ENCODE measurements at regions not wholly inside any gene's neighbourhood (a gene's known extent, or its start where the extent isn't known, plus 50 kb on each side); places are given as distances from the start of the nearest gene placed in this dataset.
"Not testable (repeated sequence)": the region's sequence is repeated elsewhere in the genome, so short reads cannot be mapped to it uniquely, and the experiment has no call there.

DNA sequence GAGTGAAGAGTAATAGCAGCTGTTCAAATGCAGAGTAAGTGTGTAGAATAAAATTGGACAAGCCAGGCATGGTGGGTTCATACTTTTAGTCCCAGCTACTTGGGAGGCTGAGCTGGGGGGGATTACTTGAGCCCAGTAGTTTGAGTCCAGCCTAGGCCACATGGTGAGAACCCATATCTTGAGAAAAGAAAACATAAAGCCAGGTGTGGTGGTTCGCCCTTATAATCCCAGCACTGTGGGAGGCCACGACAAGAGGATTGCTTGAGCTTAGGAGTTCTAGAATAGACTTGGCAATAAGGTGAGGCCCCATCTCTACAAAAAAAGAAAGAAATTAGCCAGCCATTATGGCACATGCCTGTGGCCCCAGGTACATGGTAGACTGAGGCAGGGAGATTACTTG, 1241.1 kb downstream of the UQCRFS1 start:
- DNase-seq: no peak

DNA sequence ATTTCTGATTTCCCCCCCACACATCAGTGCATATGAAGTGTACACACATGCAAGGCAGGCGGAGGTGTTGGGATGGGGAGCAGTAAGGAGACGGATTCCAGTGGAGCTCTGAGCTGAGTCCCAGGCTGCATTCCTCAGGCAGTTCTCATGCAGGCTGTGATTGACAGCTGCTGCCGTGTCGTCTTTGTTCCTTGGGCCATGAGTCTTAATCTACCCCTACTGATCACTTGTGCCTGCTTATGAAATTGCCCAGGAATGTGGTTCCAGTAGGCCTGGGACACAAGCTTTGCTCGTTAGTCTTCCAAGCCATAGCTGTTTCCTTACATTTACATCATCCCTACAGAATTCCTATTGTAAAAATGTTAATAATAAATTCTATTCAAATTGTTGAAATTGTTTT, 1241.9 kb downstream of the UQCRFS1 start:
- DNase-seq: no peak

DNA sequence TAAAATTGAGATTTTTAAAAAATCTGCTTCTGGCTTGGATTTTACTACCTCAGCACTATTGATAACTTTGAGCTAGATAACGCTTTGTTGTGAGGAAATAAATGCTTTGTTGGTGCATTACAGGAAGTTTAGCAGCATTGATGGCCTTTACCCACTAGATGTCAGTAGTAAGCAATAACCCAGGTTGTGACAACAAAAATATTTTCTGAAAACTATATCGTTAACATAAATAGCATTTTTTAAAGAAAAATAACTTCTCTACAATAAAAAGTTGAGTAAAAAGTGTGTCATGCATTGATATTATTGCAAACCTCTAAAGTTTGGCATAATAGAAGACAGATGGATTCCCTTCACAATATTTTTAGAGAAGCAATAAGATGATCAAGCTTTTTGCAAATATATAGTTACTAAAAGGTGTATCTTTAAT, 1246.5 kb downstream of the UQCRFS1 start:
- DNase-seq: no peak

DNA sequence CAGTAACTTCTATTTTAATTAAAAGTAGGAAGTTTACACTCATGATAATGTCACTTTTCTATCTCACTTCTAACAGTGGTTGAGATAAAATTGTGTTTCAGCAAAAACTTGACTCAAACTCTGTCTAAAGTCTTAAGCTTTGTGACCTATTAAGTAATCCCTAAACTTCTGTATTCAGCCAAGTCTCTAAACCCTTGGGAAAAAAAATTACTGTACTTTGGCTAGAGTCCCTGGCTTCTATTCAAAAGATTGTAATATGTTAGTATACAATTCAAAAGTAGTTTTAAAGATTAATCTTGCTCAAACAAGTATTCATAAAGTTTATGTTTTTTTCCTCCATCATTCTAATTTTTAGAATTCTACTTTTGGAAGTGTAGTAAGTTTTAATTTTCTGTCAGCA, 1248.8 kb downstream of the UQCRFS1 start:
- no peak for DNase-seq

DNA sequence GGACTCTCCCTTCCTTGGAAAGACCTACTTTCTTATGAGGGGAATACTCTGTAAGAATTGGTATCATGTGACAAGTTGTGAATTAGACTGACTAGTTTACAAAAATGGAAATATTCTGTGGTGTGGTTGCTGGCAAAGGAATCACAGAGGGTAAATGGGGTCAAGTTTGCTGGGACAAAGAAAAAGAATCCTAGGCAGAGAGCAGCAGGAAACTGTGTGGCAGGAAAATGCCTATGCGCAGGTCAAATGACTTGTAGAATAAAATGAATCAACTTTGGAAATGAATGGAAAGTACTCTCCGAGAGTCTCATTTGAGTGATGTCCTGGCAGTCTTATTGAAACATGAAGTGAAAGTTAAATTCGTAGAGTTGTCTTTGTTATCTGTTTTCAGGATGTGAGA, 1250.7 kb downstream of the UQCRFS1 start:
- no peak for DNase-seq

DNA sequence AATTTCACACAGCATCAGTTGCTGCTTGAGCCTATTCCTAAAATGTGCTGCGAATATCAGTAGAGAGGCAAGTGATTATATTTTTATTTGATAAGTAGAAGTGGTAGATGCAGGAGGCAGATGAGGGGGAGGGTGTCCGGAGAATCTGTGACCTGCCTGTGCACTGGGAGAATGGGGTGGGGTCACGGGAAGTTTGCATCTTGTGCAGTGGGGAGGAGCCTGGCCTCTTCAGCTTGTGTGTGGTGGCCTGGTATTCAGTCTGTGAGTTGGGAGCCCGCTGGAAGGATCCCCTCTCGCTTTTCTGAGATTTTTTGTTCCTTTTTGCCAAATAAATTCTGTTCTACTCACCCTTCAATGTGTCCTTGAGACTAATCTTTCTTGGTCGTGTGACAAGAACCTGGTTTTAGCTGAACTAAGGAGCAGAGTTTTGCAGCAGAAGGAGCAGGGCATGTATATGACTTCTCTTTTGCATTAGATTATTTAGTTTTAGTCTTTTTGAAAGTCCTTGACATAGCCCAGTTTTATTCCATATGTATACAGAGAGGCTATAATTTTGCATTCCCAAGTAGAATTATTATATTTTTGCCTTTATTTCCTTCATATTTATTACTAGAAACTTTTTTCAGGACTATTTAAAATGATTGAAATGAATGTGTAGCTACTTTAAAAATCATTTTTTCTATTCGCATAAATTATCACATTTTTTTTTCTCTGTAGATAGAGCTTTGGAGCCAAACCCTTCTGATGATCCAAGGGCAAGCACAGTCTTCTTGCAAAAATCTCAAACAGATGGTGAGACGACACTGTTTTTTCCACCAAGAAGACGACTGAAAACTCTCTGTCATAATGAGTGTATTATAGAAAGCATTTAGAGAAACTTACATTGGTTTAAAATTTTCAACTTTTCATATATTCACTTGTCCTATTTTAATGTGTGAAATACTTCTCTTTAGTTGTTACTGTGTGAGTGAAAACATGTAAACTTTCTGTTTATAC, 1257.2 kb downstream of the UQCRFS1 start:
- DNase-seq: no peak

DNA sequence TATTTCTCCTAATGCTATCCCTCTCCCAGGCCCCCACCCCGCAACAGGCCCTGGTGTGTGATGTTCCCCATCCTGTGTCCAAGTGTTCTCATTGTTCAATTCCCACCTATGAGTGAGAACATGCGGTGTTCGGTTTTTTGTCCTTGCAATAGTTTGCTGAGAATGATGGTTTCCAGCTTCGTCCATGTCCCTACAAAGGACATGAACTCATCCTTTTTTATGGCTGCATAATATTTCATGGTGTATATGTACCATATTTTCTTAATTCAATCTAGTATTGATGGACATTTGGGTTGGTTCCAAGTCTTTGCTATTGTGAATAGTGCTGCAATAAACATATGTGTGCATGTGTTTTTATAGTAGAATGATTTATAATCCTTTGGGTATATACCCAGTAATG, 1270.3 kb downstream of the UQCRFS1 start:
- not testable (repeated sequence) for DNase-seq

DNA sequence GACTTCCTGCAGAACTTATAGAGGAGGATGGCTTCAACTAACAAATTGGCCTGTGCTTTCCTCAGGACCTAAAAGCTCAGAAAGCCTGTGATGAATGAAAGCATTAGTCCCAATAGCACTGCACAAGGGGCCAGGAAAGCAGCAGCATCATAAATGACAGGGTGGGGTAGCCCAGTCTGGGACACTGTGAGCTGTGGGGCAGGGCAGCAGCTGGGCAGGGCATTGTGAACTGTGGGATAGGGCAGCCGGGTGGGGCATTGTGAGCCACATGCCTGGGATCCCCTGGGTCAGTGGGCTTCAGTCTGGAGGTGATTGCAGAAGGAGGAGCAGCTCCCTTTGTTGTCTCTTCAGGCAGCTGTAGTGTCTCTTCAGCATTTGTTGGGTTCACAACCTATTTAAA, 1276.8 kb downstream of the UQCRFS1 start:
- DNase-seq: no peak

DNA sequence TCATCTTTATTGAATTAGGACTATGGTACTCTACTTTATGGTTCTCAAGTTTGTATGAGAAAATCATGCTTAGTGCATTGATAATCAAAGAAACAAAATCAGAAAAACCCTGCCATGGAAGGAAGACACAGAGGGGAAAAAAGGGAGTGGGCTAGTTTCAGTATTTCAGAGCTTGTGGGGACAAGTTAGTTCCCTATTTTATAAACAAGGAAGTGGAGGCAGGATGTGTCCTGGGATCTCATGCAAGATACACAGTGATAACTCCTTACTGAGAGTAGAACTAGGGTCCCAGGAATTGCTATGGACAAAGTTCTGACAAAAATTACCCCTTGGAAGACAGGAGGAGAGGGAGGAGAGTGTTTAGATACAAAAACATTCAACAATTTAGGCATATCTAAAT, 1277.3 kb downstream of the UQCRFS1 start:
- DNase-seq: no peak

DNA sequence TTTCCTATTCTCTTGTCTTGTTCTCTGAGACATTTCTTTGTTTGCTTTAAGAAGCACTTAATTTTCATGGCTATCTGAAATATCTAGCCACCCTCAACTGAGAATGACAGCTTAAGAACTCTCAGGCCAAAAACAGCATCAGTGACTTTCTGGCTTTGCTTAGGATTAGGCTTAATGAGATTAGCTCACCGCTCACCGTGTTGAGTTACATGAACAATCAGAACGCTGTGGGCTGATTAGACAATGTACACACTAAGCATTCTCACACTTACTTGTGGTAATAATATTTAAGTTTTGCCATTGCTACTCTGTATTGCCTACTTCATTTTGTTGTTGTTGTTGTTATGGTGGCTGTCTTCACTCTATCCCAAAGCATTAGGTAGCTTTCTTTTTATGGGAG, 1283.6 kb downstream of the UQCRFS1 start:
- DNase-seq: no peak

DNA sequence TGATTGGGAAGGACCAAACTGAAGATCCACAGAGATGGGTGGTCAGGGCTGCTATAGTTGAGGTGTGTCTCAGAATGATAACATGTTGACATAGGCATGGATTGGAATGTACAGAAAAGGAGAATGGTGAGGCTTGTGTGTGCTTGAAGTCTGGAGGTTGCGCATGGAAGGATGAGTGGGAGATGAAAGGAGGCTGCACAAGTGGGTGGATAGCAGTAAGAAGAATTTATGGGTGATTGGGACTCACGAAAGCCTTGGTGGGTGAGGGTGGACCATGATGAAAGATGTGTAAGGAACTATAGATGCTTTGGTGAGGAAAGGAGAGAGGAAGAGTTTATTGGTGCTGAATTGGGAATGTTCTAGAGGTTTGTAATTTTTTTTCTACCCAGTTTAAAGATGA, 1287.7 kb downstream of the UQCRFS1 start:
- DNase-seq: no peak

DNA sequence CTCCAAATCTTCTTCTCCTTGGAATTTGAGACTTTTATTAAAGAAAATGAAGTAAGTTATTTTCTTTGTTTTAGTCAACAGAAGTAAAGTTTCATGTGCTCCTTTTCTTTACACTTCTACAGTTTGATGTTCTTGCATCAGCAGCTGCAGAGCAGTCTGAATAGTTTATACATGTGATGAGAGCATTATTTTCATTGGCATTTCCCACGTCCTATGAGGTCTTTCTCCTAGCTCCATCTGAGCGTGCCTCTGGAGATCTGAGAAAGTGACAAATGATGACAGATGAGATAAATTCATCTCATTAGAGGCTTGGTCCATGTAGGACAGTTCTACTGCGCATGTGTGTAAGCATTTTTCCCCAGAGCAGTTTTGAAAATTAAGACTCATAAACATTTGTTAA, 1290.0 kb downstream of the UQCRFS1 start:
- no peak for DNase-seq

DNA sequence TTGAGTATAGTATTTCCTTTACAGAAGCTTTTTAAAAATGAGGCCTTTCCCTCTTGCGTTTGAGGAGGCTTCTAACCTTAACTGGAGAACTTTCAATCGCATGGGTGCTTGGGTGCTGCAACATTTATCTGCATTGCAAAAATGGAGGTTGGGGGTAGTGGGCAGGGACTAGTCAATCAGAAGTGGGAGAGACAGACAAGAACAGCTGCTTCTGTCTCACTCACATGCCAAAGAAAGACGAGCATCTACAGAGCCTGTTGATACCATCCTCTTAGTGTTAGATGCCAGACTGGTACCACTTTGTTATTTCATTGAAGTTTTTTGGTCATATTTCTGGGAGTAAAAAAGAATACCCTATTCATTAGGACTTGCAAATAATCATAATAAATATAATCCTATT, 1292.2 kb downstream of the UQCRFS1 start:
- DNase-seq: no peak

DNA sequence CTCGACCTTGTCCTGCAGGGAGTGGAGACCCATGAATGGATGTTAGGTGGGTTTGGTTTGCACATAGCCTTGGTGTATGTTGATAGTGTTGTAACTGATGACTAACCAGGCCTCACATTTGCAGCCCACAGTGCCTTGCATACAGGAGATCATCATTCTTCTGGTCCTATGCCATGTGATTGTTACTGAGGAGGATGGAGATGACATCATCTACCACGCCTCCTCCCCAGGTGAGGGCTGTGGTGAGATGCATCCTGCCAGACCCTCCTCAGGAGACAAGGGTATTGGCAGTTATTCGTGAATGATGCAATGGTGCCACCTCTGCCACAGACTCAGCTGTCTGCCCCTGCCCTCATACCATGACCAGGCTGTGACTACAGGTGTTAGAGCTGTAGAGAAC, 1294.1 kb downstream of the UQCRFS1 start:
- DNase-seq: no peak

DNA sequence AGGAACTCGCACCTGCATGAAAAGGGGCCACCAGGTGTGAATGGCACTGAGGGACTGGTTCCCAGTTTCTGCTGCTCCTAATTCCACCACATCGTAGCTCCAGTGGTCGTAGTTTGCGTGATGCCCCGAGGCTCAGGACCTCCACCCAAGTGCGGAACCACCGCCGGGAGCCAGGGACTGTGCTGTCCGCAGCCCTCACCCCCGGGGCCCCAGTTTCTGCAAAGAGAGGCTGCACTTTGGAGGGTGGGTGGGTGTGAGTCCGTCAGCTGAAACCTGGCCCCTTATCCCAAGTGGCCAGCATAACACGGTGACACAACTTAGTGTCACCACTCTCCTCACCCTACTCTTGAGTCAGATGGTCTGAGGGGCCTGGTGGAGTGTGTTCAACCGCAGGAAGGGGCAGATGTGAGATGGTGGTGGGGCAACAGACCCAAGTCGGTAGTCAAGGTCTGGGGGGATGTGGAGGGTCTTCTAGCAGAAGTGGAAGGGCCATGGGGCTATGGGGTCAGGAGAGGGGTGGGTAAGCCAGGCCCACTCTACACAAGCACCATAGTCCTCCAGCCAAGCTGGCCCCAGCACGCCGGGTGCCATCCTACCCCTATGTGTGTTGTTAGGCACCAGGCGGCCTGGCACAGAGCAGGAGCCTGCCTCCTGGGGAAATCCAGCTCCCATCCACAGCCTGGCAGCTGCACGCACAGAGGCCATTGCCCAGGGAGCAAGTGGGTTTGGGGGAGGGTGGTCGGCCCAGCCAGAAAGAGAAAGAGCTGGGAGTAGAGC, 1301.6 kb downstream of the UQCRFS1 start:
- no peak for DNase-seq

DNA sequence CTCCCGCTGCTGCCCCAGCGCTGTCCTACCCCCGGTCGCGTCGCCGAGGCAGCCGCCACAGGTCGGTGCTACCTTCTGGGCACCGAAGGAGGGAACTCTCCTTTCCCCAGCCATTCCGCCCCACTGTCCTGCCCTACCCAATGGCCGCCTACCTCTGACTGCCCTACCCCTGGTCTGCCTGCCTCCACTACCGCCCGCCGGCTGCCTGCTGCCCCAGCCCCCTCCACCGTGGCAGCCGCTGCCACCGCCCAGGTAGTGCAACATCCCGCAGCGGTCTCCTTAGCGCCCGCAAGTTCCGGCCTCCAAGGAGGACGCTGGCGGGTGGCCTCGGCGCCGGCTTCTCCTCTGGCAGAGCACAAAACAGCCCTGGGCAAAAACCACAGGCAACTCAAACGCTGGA, 1303.1 kb downstream of the UQCRFS1 start:
- no peak for DNase-seq

DNA sequence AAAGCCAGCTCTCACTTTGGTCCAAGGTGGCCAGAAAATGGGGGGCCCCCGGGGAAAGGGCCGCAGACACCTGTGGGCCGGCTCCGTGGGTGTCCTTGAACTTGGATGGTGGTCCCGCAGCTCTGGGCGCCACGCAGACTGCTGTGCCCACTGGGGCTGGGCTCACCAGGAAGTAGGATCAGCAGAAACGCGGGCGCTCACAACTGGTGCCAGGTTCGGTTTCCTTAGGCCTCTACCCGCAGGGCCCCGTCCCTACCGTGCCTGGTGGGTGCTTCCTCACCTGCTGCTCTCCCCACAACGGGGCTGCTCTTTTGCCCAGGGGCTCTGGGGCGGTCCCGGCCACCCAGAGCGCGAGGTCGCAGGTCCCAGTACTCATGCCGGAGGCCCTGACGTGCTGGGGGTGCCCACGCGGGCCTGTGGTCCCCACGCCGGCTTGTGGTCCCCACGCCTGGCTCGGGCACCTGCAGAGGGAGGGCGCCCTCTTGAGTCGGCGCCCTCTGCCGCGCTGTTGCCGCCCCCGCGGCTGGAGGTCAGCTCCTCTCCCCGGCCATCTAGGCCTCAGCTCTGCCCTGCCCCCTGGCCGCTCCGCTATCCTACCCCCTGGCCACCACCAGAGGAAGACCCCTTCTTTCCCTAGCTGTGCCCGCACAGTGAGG, 1303.6 kb downstream of the UQCRFS1 start:
- DNase-seq: no peak

DNA sequence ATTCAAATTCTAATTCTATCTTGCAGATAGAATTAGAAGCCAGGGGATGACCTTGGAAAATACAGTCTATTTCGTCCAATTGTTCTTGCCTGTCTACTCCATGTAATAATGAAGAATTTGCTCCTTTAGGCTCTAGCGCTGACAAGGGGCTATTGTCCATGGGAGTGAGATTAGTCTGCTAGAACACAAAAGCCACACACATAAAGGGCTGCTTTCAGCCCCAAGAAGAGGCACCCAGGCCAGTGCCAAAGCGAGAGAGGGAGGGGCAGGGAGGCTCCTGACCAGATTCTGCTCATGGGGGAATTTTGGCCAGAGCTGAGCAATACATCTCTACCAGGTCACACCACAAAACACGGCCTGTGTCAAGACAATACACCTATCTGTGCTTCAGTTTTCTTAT, 1306.9 kb downstream of the UQCRFS1 start:
- DNase-seq: no peak

DNA sequence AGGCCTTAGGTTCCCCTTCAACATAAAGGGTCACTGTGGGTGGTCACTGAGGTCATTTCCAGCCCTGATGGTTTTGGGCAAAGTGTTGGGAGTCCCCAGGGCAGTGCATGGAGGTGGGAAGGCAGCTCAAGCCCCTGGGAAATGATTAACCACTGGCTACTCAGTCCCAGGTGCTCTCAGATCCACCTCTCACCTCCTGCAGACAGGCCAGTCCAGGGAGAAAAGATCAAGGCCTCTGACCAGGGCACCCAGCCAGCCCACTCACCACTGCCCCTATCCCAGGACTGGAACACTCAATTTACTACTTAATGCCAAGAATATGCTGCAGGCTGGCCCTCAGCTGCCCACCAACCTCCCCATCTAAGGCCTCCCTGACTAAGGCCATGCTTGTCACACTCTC, 1307.9 kb downstream of the UQCRFS1 start:
- DNase-seq: no peak

DNA sequence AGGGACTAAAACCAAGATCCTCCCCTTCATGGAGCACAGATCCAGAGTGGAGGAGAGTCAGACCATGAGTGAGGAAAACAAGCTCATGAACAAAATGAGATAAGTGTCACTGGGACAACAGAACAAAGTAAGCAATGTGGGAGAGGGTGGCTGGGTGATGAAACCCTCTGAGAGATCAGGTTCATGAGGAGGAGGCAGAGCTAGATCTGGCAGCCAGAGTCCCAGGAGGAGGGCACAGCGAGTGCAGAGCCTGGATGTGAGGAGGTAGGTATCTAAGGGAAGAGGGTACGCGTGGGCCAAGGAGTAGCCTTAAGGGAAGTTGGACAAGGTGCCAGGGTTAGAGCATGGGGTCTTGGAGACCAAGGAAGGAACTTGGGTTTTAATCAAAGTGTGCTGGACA, 1311.9 kb downstream of the UQCRFS1 start:
- DNase-seq: no peak

DNA sequence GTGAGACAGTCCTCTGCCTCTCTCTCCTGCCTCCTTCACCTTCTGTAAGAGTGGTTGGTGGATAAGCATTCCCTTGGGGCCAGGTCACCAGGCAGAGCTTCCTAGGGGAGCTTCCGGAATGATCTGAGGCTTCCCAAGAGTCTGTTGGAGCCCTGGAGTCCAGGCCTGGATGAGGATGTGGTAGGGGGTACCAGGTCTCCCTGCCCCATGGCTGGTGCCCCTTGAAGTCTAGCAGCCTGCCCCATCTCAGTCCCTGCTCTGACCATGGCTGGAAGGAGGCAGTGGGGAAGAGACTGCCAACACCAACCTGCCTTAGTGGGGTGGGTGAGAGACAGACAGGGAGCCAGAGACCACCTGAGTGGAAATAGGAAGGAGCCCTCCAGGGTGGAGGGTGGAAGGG, 1316.9 kb downstream of the UQCRFS1 start:
- DNase-seq: no peak

DNA sequence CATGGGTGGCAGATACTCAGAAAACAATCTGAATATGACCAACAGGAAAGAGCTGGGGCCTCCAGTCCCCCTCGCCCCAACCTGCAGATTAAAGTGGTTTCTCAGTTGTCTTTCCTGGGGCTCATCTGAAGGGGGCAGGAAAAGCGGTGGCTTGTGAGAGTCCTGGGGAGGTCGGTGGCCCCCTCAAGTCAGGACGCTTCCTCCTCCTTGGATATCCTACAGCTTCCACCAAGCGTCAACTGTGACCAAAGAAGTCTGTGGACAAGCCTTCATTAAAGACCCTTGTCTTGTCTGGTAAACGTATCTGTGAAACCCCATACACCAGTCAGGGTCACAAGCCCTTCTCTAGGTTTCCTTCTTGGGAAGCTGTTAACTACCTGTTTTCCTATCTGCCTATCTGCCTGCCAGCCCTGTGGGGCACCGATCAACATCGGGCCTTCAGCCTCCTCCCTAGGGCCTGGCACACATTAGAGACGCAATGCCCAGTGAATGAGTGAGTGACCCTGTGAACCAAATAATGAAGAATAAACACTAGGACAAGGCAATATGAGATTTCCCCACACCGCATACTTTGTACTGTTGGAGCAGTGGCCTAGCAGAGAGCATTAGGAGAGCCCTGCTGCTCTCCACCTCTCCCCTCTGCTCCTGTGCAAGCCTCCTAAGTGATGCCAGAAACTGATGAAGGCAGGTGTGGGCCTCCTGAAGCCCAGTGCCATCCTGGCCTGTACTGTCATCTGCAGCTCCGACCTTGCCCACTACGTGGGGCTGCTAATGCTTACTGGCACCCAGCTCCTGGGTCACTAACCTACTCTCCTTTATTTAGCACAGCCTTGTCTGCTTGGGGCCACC, 1317.8 kb downstream of the UQCRFS1 start:
- DNase-seq: no peak

DNA sequence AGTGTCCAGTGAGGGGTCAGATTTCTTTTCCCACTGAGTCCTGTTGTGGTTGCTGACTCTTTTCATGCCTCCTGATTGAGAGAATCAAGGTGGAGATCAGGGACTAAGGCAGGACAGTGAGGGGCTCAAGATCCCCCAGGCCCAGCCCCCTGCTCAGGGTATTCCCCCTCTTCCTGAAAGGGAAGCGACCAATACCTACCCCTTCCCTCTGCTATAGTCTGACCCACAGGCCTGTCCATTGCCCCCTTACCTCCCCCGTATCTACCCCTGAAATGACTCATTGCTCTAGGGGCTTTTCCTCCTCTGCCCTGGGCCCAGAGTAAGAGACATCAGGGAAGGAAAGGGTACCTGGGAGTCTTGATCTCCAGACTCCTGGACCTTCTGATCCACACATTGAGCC, 1320.5 kb downstream of the UQCRFS1 start:
- DNase-seq: no peak

Data from DMS79 treated with DMSO at 0.1 percent for 48 hours (cell line).